NCI-H226 (cell line): ENCODE measurements at regions not wholly inside any gene's neighbourhood (a gene's known extent, or its start where the extent isn't known, plus 50 kb on each side); places are given as distances from the start of the nearest gene placed in this dataset.

ENCODE experiments used
- DNase-seq: peaks from one replicate; pipeline ENCODE4 v3.0.0-alpha.2; 2015

- no peak for DNase-seq
Measured at GRCh38 chr21:15152591-15152990, 87.8 kb upstream of the NRIP1 start.

- peak; percentile 55 for DNase-seq
Measured at GRCh38 chr21:15159382-15160020, 94.7 kb upstream of the NRIP1 start.

- no peak for DNase-seq
Measured at GRCh38 chr21:15160136-15160535, 95.3 kb upstream of the NRIP1 start.

- DNase-seq = no peak
Measured at GRCh38 chr21:15162921-15163320, 98.1 kb upstream of the NRIP1 start.

- DNase-seq = no peak
Measured at GRCh38 chr21:15164273-15164672, 99.5 kb upstream of the NRIP1 start.

- peak; percentile 14 for DNase-seq
Measured at GRCh38 chr21:15164678-15165303, 100.0 kb upstream of the NRIP1 start.

- no peak for DNase-seq
Measured at GRCh38 chr21:15170614-15171013, 105.8 kb upstream of the NRIP1 start.

GRCh38 chr21:15171546-15171945, 106.7 kb upstream of the NRIP1 start:
- DNase-seq = no peak

GRCh38 chr21:15172963-15173362, 108.2 kb upstream of the NRIP1 start:
- no peak for DNase-seq

GRCh38 chr21:15174923-15175322, 110.1 kb upstream of the NRIP1 start:
- no peak for DNase-seq

- DNase-seq = no peak
Measured at GRCh38 chr21:15182731-15183130, 117.9 kb upstream of the NRIP1 start.

- no peak for DNase-seq
Measured at GRCh38 chr21:15183813-15184257, 119.0 kb upstream of the NRIP1 start.

- no peak for DNase-seq
Measured at GRCh38 chr21:15190412-15190811, 125.6 kb upstream of the NRIP1 start.

GRCh38 chr21:15190837-15191236, 126.0 kb upstream of the NRIP1 start:
- DNase-seq = no peak

GRCh38 chr21:15191342-15191741, 126.5 kb upstream of the NRIP1 start:
- no peak for DNase-seq

- DNase-seq = peak; percentile 73
Measured at GRCh38 chr21:15192243-15192642, 127.4 kb upstream of the NRIP1 start.

- no peak for DNase-seq
Measured at GRCh38 chr21:15193937-15194336, 129.1 kb upstream of the NRIP1 start.

GRCh38 chr21:15195104-15195503, 130.3 kb upstream of the NRIP1 start:
- DNase-seq = no peak

GRCh38 chr21:15195768-15196167, 131.0 kb upstream of the NRIP1 start:
- no peak for DNase-seq

- no peak for DNase-seq
Measured at GRCh38 chr21:15197696-15198095, 132.9 kb upstream of the NRIP1 start.

GRCh38 chr21:15199414-15200383, 134.9 kb upstream of the NRIP1 start:
- no peak for DNase-seq

- DNase-seq = no peak
Measured at GRCh38 chr21:15203740-15204139, 138.9 kb upstream of the NRIP1 start.

- DNase-seq = no peak
Measured at GRCh38 chr21:15204140-15204969, 139.6 kb upstream of the NRIP1 start.
